Sigmoid colon (tissue), 3 donors: ENCODE measurements at regions not wholly inside any gene's neighbourhood (a gene's known extent, or its start where the extent isn't known, plus 50 kb on each side); places are given as distances from the start of the nearest gene placed in this dataset.

Experiments used
- POLR2A ChIP-seq, 2 donors: fragments of 450-650 bp; IDR thresholded peaks; one replicate each; pipeline ENCODE4 v1.6.1; 2016; ENCODE audit warnings: antibody characterized with exemption in 2 of 2, mild to moderate bottlenecking in 2 of 2, moderate library complexity in 2 of 2
- TF ChIP-seq, protein P1 (sequence below), 4 experiments: fragments of 450-650 bp in 3 of 4; fragments of 200-600 bp in 1 of 4; IDR thresholded peaks; one replicate each; pipeline ENCODE4 v1.5.1; 2016 to 2019; ENCODE audit warnings: antibody characterized with exemption in 4 of 4, mild to moderate bottlenecking in 3 of 4, moderate library complexity in 2 of 4

DNA sequence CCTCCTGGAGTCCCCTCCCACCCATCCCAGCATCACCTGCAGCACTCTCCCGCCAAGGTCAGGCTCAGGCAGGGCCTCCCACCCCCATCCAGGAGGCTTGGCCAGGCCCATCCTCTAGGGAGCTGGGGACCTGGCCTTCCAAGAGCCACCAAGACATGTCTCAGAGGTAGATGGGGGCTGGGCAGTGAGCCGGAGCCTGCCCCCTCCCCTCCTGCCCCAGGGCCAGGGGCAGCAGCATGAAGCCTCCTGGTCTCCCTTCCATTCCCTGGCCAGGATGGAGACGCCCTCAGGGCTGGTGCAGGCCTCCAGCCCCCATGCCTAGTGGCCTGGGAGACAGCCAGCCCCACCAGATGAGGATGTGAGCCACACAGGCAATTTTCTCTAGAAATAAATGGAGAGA is 69.3 kb upstream of the C14orf180 start:
- no peak for TF ChIP-seq POLR2A (IDR thresholded peaks at IDR 0.05)
- TF ChIP-seq, protein P1, sequence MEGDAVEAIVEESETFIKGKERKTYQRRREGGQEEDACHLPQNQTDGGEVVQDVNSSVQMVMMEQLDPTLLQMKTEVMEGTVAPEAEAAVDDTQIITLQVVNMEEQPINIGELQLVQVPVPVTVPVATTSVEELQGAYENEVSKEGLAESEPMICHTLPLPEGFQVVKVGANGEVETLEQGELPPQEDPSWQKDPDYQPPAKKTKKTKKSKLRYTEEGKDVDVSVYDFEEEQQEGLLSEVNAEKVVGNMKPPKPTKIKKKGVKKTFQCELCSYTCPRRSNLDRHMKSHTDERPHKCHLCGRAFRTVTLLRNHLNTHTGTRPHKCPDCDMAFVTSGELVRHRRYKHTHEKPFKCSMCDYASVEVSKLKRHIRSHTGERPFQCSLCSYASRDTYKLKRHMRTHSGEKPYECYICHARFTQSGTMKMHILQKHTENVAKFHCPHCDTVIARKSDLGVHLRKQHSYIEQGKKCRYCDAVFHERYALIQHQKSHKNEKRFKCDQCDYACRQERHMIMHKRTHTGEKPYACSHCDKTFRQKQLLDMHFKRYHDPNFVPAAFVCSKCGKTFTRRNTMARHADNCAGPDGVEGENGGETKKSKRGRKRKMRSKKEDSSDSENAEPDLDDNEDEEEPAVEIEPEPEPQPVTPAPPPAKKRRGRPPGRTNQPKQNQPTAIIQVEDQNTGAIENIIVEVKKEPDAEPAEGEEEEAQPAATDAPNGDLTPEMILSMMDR (IDR thresholded peaks at IDR 0.05), result no peak
